Right lobe of liver (tissue), 4 donors: ENCODE measurements at regions not wholly inside any gene's neighbourhood (a gene's known extent, or its start where the extent isn't known, plus 50 kb on each side); places are given as distances from the start of the nearest gene placed in this dataset.
"Not testable (repeated sequence)": the region's sequence is repeated elsewhere in the genome, so short reads cannot be mapped to it uniquely, and the experiment has no call there.

Source experiments
- POLR2A ChIP-seq: fragments of 450-650 bp; IDR thresholded peaks from one replicate; pipeline ENCODE4 v1.6.1; 2017; ENCODE audit warnings: antibody characterized with exemption, mild to moderate bottlenecking
- TF ChIP-seq, protein P1 (sequence below), 4 donors: fragments of 200-600 bp in 3 of 4; fragments of 450-650 bp in 1 of 4; IDR thresholded peaks; one replicate each; pipeline versions ENCODE4 v1.5.1 to v1.8.0; 2016 to 2022; ENCODE audit warnings: antibody characterized with exemption in 4 of 4, mild to moderate bottlenecking in 2 of 4
- donor health status: DM: no; HTN: no; CAD: no.
- donor health status: DM: no; HTN: no; CAD: no.
- donor health status: DM: no; HTN: yes; CAD: no.

DNA sequence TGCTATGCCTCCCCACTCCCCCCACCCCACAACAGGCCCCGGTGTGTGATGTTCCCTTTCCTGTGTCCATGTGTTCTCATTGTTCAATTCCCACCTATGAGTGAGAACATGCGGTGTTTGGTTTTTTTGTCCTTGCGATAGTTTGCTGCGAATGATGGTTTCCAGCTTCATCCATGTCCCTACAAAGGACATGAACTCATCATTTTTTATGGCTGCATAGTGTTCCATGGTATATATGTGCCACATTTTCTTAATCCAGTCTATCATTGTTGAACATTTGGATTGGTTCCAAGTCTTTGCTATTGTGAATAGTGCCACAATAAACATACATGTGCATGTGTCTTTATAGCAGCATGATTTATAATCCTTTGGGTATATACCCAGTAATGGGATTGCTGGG lies 55.3 kb upstream of the GARIN1A start:
- TF ChIP-seq, protein P1, sequence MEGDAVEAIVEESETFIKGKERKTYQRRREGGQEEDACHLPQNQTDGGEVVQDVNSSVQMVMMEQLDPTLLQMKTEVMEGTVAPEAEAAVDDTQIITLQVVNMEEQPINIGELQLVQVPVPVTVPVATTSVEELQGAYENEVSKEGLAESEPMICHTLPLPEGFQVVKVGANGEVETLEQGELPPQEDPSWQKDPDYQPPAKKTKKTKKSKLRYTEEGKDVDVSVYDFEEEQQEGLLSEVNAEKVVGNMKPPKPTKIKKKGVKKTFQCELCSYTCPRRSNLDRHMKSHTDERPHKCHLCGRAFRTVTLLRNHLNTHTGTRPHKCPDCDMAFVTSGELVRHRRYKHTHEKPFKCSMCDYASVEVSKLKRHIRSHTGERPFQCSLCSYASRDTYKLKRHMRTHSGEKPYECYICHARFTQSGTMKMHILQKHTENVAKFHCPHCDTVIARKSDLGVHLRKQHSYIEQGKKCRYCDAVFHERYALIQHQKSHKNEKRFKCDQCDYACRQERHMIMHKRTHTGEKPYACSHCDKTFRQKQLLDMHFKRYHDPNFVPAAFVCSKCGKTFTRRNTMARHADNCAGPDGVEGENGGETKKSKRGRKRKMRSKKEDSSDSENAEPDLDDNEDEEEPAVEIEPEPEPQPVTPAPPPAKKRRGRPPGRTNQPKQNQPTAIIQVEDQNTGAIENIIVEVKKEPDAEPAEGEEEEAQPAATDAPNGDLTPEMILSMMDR (IDR thresholded peaks at IDR 0.05): not testable (repeated sequence)
- TF ChIP-seq POLR2A: not testable (repeated sequence)
